Psoas muscle (tissue), 7 donors: ENCODE measurements at regions not wholly inside any gene's neighbourhood (a gene's known extent, or its start where the extent isn't known, plus 50 kb on each side); places are given as distances from the start of the nearest gene placed in this dataset.
"Not testable (repeated sequence)": the region's sequence is repeated elsewhere in the genome, so short reads cannot be mapped to it uniquely, and the experiment has no call there.

Source experiments
- ATAC-seq, 4 donors: fragments of 200-7000 bp; cut with Tn5 transposase; one replicate each; pipeline ENCODE4 v1.9.1; 2020; ENCODE audit warnings: moderate library complexity in 3 of 4, mild to moderate bottlenecking in 2 of 4
- DNase-seq, 2 donors: peaks; one replicate each; pipeline ENCODE4 v3.0.0-alpha.2; 2020
- H3K27ac ChIP-seq: fragments of 200-600 bp; one replicate; pipeline ENCODE4 v1.8.0; 2022
- H3K27me3 ChIP-seq, 3 donors: fragments of 200-600 bp in 1 of 3; one replicate each; pipeline versions ENCODE4 v1.6.1 to v1.8.0; 2013 to 2022; ENCODE audit warnings: low read length in 2 of 3, mild to moderate bottlenecking in 2 of 3, moderate library complexity in 1 of 3; ENCODE audit not compliant: insufficient read depth in 3 of 3
- H3K36me3 ChIP-seq, 2 donors: fragments of 200-600 bp in 1 of 2; one replicate each; pipeline versions ENCODE4 v1.6.1 to v1.8.0; 2013 to 2022; ENCODE audit warnings: low read depth in 1 of 2, mild to moderate bottlenecking in 1 of 2, moderate library complexity in 1 of 2; ENCODE audit not compliant: insufficient read depth in 1 of 2
- H3K4me1 ChIP-seq: fragments of 200-600 bp; one replicate; pipeline ENCODE4 v1.8.0; 2022
- H3K4me3 ChIP-seq: fragments of 200-600 bp; one replicate; pipeline ENCODE4 v1.8.0; 2022; ENCODE audit warnings: mild to moderate bottlenecking
- H3K9me3 ChIP-seq: fragments of 200-600 bp; one replicate; pipeline ENCODE4 v1.8.0; 2022
- WGBS, 3 donors: extraction: QIAGEN DNeasy Blood & Tissue Kit; methylation state at CpG; one replicate each; pipeline versions ENCODE4 v1.1.6 to v1.1.7; 2013; 5-methylcytosine and 5-hydroxymethylcytosine counted together
- intact Hi-C, 2 donors: fragments of 100-400 bp; cut with DNase I; formaldehyde crosslinking; loops; one replicate each; pipeline versions ENCODE4 v1.11.0 to v1.14.2; 2022
- TF ChIP-seq, protein P1 (sequence below): fragments of 200-600 bp; IDR thresholded peaks from one replicate; pipeline ENCODE4 v1.8.0; 2022; ENCODE audit warnings: antibody characterized with exemption
- donor health status: healthy with polysubstance abuse.
- donor health status: DM: no; HTN: no; CAD: no; lungs with moderate emphysema.
- donor health status: Bipolar disorder and iron deficiency.
- donor health status: healthy.
- donor health status: DM: yes; HTN: yes; CAD: no.
- donor health status: DM: no; HTN: no; CAD: no.
- donor health status: DM: yes; HTN: yes; CAD: no.

DNA sequence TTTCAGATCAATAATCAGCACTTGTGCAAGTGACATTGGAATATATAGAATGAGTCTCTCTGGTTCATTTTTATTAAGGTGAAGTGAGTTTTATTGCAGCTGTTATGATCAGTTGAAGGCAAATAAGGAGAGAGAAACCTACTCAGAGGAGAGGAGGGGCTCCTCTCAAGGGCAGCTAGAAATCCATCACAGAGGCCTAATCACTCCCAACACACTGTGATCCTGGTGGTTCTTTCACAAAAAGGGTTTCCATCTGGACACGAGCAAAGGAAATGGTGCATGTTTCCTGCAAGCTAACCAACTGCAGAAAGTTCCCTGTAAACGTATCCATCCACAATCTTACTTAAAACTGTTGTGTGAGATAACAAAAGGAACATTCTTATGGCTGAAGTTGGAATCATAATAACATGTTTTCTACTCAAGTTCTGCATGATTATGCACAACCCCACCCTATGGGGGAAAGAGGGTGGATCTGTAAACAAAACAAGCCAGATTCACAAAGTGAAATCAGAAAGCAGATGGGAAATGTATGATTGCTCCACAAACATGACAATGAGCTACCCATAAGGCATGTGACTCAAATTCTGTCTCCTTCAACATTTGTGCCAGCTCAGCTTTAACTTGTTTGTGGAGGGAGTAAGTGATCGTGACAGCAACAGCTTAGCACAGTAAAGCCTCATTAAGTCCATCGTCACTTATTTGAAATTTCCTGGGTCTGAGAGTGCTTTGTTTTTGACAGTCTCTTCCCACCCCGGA, 141.2 kb upstream of the ST6GALNAC5 start:
- 50 to 69% (median 52%) methylated on average over 5 of the region's 5 CpGs for WGBS, 3 donors
- intact Hi-C loops = no loop called here
- ATAC-seq = no peak

DNA sequence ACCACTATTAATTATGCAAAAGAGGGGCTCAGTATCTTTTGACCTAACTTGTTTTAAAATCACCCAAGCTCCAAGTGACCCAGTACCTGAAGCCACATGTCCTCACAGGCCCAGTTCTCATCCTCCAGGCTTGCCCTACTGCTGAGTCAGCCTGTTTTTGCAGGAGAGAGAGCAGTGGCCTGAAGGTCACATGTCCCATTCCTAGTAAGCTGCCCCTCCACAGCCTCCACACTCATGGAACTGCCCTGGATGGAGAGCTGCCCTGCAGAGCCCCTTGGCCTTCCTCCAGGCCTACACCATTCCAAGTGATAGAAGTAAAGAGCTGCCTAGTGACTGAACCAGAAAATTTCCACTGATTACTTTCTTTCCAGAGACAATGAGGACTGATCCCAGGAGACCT, 139.8 kb upstream of the ST6GALNAC5 start:
- DNase-seq = no peak
- intact Hi-C loops = no loop called here
- TF ChIP-seq, protein P1, sequence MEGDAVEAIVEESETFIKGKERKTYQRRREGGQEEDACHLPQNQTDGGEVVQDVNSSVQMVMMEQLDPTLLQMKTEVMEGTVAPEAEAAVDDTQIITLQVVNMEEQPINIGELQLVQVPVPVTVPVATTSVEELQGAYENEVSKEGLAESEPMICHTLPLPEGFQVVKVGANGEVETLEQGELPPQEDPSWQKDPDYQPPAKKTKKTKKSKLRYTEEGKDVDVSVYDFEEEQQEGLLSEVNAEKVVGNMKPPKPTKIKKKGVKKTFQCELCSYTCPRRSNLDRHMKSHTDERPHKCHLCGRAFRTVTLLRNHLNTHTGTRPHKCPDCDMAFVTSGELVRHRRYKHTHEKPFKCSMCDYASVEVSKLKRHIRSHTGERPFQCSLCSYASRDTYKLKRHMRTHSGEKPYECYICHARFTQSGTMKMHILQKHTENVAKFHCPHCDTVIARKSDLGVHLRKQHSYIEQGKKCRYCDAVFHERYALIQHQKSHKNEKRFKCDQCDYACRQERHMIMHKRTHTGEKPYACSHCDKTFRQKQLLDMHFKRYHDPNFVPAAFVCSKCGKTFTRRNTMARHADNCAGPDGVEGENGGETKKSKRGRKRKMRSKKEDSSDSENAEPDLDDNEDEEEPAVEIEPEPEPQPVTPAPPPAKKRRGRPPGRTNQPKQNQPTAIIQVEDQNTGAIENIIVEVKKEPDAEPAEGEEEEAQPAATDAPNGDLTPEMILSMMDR = no peak

More for the DNA sequence above, 141.2 kb upstream of the ST6GALNAC5 start:
- H3K4me1 ChIP-seq = no peaks in the 10 kb centered on the region
- TF ChIP-seq, protein P1 = no peak
- no peak overlapping the region for H3K27ac ChIP-seq
- H3K4me3 ChIP-seq = no peak overlapping the region
- no peak for DNase-seq
- no peaks in the 10 kb centered on the region for H3K27me3 ChIP-seq
- H3K36me3 ChIP-seq = no peaks in the 10 kb centered on the region
- no peaks in the 10 kb centered on the region for H3K9me3 ChIP-seq

DNA sequence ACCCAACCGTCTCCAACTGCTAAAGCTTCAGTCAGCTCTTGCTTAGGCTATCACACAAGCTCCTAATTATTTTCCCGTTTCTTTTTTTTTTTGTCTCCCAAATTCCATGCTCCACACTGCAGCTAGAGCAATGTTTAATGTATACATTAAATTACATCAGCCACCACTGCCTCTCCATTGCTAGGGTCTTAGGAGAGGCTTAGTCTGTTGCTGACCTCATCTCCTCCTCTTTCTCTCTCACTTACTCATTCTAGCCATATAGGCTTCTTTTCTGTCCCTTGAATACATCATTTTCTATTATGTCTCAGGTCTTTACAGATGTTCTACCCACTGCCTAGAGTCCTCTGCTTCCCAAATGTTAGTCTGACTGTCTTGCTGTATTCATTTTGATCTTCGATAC, 138.1 kb upstream of the ST6GALNAC5 start:
- intact Hi-C loops = no loop called here
- DNase-seq (no peak), ATAC-seq (no peak)
- TF ChIP-seq, protein P1 = no peak
- Histone ChIP-seq H3K27ac (no peak overlapping the region), H3K36me3 (no peaks in the 10 kb centered on the region), H3K9me3 (no peaks in the 10 kb centered on the region), H3K4me1 (no peaks in the 10 kb centered on the region), H3K27me3 (no peaks in the 10 kb centered on the region), H3K4me3 (no peak overlapping the region)
- WGBS, 3 donors = 90 to 93% (median 92%) methylated on average over 3 of the region's 3 CpGs

More for the DNA sequence above, 139.8 kb upstream of the ST6GALNAC5 start:
- H3K27me3 ChIP-seq = no peaks in the 10 kb centered on the region
- no peaks in the 10 kb centered on the region for H3K4me1 ChIP-seq
- no peaks in the 10 kb centered on the region for H3K36me3 ChIP-seq
- no peaks in the 10 kb centered on the region for H3K9me3 ChIP-seq
- H3K27ac ChIP-seq = no peak overlapping the region
- H3K4me3 ChIP-seq = no peak overlapping the region
- no peak for ATAC-seq

DNA sequence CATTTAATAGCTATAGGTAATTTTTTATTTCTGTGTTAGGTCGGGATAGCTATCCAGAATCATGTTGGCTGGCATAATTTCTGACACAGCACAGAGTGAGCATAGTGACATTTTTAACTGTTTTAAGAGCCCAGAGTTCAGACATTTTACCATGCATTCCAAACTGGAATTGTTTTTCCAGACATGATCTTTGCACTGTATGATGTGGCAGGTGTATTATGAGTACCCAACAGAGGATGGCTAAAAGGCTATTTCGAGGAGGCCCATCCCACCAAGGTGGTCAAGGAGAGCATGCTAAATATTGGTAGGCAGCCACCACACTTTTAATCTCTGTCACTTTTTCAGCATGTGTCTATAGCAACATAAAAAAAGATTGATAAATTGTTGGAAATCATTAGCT, 137.3 kb upstream of the ST6GALNAC5 start:
- 72 to 90% (median 73%) methylated on average over 2 of the region's 2 CpGs for WGBS, 3 donors
- Histone ChIP-seq H3K36me3 (no peaks in the 10 kb centered on the region), H3K27me3 (no peaks in the 10 kb centered on the region), H3K4me1 (no peaks in the 10 kb centered on the region), H3K9me3 (no peaks in the 10 kb centered on the region), H3K4me3 (no peak overlapping the region), H3K27ac (no peak overlapping the region)
- ATAC-seq = no peak
- intact Hi-C loops = no loop called here
- no peak for DNase-seq
- TF ChIP-seq, protein P1 = no peak

DNA sequence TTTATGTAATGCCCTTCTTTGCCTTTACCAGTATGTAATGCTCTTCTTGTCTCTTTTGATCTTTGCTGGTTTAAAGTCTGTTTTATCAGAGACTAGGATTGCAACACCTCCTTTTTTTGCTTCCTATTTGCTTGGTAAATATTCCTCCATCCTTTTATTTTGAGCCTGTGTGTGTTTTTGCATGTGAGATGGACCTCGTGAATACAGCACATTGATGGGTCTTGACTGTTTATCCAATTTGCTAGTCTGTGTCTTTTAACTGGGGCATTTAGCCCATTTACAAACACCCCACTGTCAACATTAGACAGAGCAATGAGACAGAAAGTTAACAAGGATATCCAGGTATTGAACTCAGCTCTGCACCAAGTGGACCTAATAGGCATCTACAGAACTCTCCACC, 128.9 kb upstream of the ST6GALNAC5 start:
- H3K27ac ChIP-seq, DNase-seq, H3K36me3 ChIP-seq, H3K27me3 ChIP-seq, H3K4me3 ChIP-seq, intact Hi-C loops, H3K4me1 ChIP-seq, ATAC-seq: not testable (repeated sequence)
- H3K9me3 ChIP-seq = peaks cover 12% of the 10 kb centered on the region
- 70 to 95% (median 78%) methylated on average over 1 of the region's 1 CpG for WGBS, 3 donors

DNA sequence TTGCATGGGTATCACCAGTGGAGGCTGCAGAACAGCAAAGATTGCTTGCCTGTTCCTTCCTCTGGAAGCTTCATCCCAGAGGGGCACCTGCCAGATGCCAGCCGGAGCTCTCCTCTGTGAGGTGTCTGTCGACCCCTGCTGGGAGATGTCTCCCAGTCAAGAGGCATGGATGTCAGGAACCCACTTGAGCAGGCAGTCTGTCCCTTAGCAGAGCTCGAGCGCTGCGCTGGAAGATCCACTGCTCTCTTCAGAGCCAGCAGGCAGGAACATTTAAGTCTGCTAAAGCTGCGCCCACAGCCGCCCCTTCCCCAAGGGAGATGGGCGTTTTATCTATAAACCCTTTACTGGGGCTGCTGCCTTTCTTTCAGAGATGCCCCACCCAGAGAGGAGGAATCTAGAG, 126.3 kb upstream of the ST6GALNAC5 start:
- WGBS, 3 donors = 87 to 93% (median 90%) methylated on average over 8 of the region's 8 CpGs
- intact Hi-C loops, H3K4me1 ChIP-seq, ATAC-seq, H3K27me3 ChIP-seq, H3K27ac ChIP-seq, H3K36me3 ChIP-seq, H3K4me3 ChIP-seq: not testable (repeated sequence)
- DNase-seq = peak in 1 of 2 donors; percentile 44
- H3K9me3 ChIP-seq = peaks cover 11% of the 10 kb centered on the region
